SK-N-SH (cell line): ENCODE measurements at regions not wholly inside any gene's neighbourhood (a gene's known extent, or its start where the extent isn't known, plus 50 kb on each side); places are given as distances from the start of the nearest gene placed in this dataset.

ENCODE experiments used
- CTCF ChIA-PET: fragments of 300-600, 350-600 bp; formaldehyde crosslinking; extraction: SDS; loops from one replicate; lab custom pipeline; 2021; lab: Yijun Ruan, JAX
- POLR2A ChIA-PET: fragments of 350-600 bp; sonication (Branson Sonifier 250); formaldehyde crosslinking; extraction: SDS; loops from one replicate; lab custom pipeline; 2020; ENCODE audit warnings: antibody characterized with exemption, inconsistent platforms; lab: Yijun Ruan, JAX
- DNase-seq: peaks from one replicate; pipeline ENCODE4 v3.0.0; 2012
- H2AFZ ChIP-seq: fragments of 200-600 bp; sonication (generic); 2 replicates; pipeline ENCODE4 v1.8.1; 2016; ENCODE audit warnings: antibody characterized with exemption, mild to moderate bottlenecking, low read depth
- H3F3A ChIP-seq: fragments of 200-600 bp; sonication (generic); replicated peaks from 2 replicates; pipeline ENCODE3; 2016; ENCODE audit warnings: antibody characterized with exemption, mild to moderate bottlenecking; ENCODE audit not compliant: insufficient read depth
- H3K27ac ChIP-seq, 2 experiments: fragments of 200-500 bp in 1 of 2; fragments of 200-600 bp in 1 of 2; sonication (Bioruptor generic) in 1 of 2; sonication (generic), shearing (Covaris generic) in 1 of 2; 2 replicates each; pipeline versions ENCODE4 v1.5.1 to v1.6.1; 2014 to 2016; ENCODE audit warnings: low read depth in 2 of 2, inconsistent platforms in 1 of 2, low read length in 1 of 2, mild to moderate bottlenecking in 1 of 2, mixed read lengths in 1 of 2
- H3K27me3 ChIP-seq: fragments of 200-600 bp; sonication (generic), shearing (Covaris generic); 2 replicates; pipeline ENCODE4 v1.6.1; 2016; ENCODE audit warnings: mixed run types; ENCODE audit not compliant: insufficient read depth
- H3K36me3 ChIP-seq, 2 experiments: fragments of 200-500 bp in 1 of 2; fragments of 200-600 bp in 1 of 2; sonication (Bioruptor generic) in 1 of 2; sonication (generic) in 1 of 2; replicated peaks in 1 of 2; 2 replicates each; pipeline versions ENCODE3 to v1.5.1; 2014 to 2016; ENCODE audit warnings: low read length in 1 of 2, mild to moderate bottlenecking in 1 of 2; ENCODE audit not compliant: insufficient read depth in 2 of 2, control insufficient read depth in 1 of 2
- H3K4me1 ChIP-seq, 2 experiments: fragments of 200-500 bp in 1 of 2; fragments of 200-600 bp in 1 of 2; sonication (Bioruptor generic) in 1 of 2; sonication (generic), shearing (Covaris generic) in 1 of 2; 2 replicates each; pipeline versions ENCODE4 v1.5.1 to v1.6.1; 2014 to 2016; ENCODE audit warnings: low read depth in 1 of 2, low read length in 1 of 2, mixed run types in 1 of 2; ENCODE audit not compliant: insufficient read depth in 2 of 2, control insufficient read depth in 1 of 2
- H3K4me2 ChIP-seq: fragments of 200-600 bp; sonication (generic), shearing (Covaris generic); 2 replicates; pipeline ENCODE4 v1.6.1; 2017; ENCODE audit warnings: mixed run types
- H3K4me3 ChIP-seq, 2 experiments: fragments of 200-500 bp in 1 of 2; fragments of 200-600 bp in 1 of 2; sonication (Bioruptor generic) in 1 of 2; sonication (generic), shearing (Covaris generic) in 1 of 2; 2 replicates each; pipeline versions ENCODE4 v1.5.1 to v1.8.1; 2014 to 2016; ENCODE audit warnings: low read depth in 2 of 2, inconsistent platforms in 1 of 2, low read length in 1 of 2, mild to moderate bottlenecking in 1 of 2, mixed read lengths in 1 of 2, moderate library complexity in 1 of 2
- H3K79me2 ChIP-seq: fragments of 200-600 bp; sonication (generic); 2 replicates; pipeline ENCODE4 v1.8.1; 2017; ENCODE audit warnings: mild to moderate bottlenecking; ENCODE audit not compliant: insufficient read depth
- H3K9ac ChIP-seq: fragments of 200-600 bp; sonication (generic); 2 replicates; pipeline ENCODE4 v1.6.1; 2017; ENCODE audit warnings: mixed run types
- H3K9me2 ChIP-seq: fragments of 200-600 bp; sonication (generic); 2 replicates; pipeline ENCODE4 v1.6.1; 2017; ENCODE audit warnings: mixed run types
- H3K9me3 ChIP-seq: fragments of 200-600 bp; sonication (generic); 2 replicates; pipeline ENCODE4 v1.6.1; 2017; ENCODE audit warnings: mixed run types, mild to moderate bottlenecking, moderate library complexity
- H4K20me1 ChIP-seq: fragments of 200-600 bp; sonication (generic); 2 replicates; pipeline ENCODE4 v1.6.1; 2017; ENCODE audit warnings: mild to moderate bottlenecking, mixed run types; ENCODE audit not compliant: insufficient read depth
- CHD2 ChIP-seq: fragments of 150-350 bp; IDR thresholded peaks from 2 replicates; pipeline ENCODE4 v1.6.1; 2018; ENCODE audit warnings: low read length; ENCODE audit not compliant: partially characterized antibody
- ELF1 ChIP-seq: IDR thresholded peaks from 2 replicates; pipeline ENCODE4 v1.4.0; 2012
- EP300 ChIP-seq, 2 experiments: IDR thresholded peaks; 2 replicates each; pipeline versions ENCODE4 v1.4.0 to v1.6.1; 2012; ENCODE audit warnings: borderline replicate concordance in 1 of 2, low read depth in 1 of 2, low read length in 1 of 2
- EZH2phosphoT487 ChIP-seq: fragments of 200-600 bp; sonication (generic); IDR thresholded peaks from 2 replicates; pipeline ENCODE4 v1.6.1; 2017; ENCODE audit warnings: low read depth, mixed run types, mild to moderate bottlenecking, antibody characterized with exemption, moderate library complexity, borderline replicate concordance
- FOSL2 ChIP-seq: IDR thresholded peaks from 2 replicates; pipeline ENCODE4 v1.4.0; 2012; ENCODE audit warnings: low read depth, mild to moderate bottlenecking, moderate library complexity, borderline replicate concordance
- FOXJ3 ChIP-seq: sonication (generic); formaldehyde crosslinking; IDR thresholded peaks from 2 replicates; pipeline ENCODE4 v1.5.1; 2020; ENCODE audit warnings: mild to moderate bottlenecking, missing genetic modification reagents
- FOXM1 ChIP-seq: IDR thresholded peaks from 2 replicates; pipeline ENCODE4 v1.4.0; 2012; ENCODE audit warnings: low read depth, mild to moderate bottlenecking
- GABPA ChIP-seq: IDR thresholded peaks from 2 replicates; pipeline ENCODE4 v1.4.0; 2012; ENCODE audit warnings: low read depth, mild to moderate bottlenecking
- GATA2 ChIP-seq: sonication (generic); formaldehyde crosslinking; IDR thresholded peaks from 2 replicates; pipeline ENCODE4 v1.5.0; 2020; ENCODE audit warnings: mild to moderate bottlenecking, missing genetic modification reagents
- MXI1 ChIP-seq: IDR thresholded peaks from 2 replicates; pipeline ENCODE4 v1.6.1; 2012; ENCODE audit warnings: mild to moderate bottlenecking, low read depth, low read length, improper control_type of control experiment
- NFIC ChIP-seq: IDR thresholded peaks from 2 replicates; pipeline ENCODE4 v1.4.0; 2012; ENCODE audit warnings: borderline replicate concordance
- NRF1 ChIP-seq: IDR thresholded peaks from 2 replicates; pipeline ENCODE4 v1.6.1; 2012; ENCODE audit warnings: low read depth, mild to moderate bottlenecking, low read length
- POLR2AphosphoS5 ChIP-seq: IDR thresholded peaks from 2 replicates; pipeline ENCODE4 v1.6.1; 2012; ENCODE audit warnings: low read depth, low read length
- RAD21 ChIP-seq: IDR thresholded peaks from 2 replicates; pipeline ENCODE4 v1.6.1; 2012; ENCODE audit warnings: mild to moderate bottlenecking, low read length
- RCOR1 ChIP-seq: fragments of 150-350 bp; IDR thresholded peaks from 2 replicates; pipeline ENCODE4 v1.6.1; 2017; ENCODE audit warnings: antibody characterized with exemption, low read length
- RFX5 ChIP-seq: IDR thresholded peaks from 2 replicates; pipeline ENCODE4 v1.6.1; 2012; ENCODE audit warnings: mild to moderate bottlenecking, improper control_type of control experiment, low read length
- RXRA ChIP-seq: IDR thresholded peaks from 2 replicates; pipeline ENCODE4 v1.4.0; 2012; ENCODE audit warnings: low read depth, mild to moderate bottlenecking, borderline replicate concordance
- SIN3A ChIP-seq: IDR thresholded peaks from 2 replicates; pipeline ENCODE4 v1.6.1; 2012; ENCODE audit warnings: low read depth, mild to moderate bottlenecking, low read length, moderate library complexity, borderline replicate concordance
- TEAD4 ChIP-seq: IDR thresholded peaks from 2 replicates; pipeline ENCODE4 v1.4.0; 2012; ENCODE audit warnings: mild to moderate bottlenecking, borderline replicate concordance; ENCODE audit not compliant: insufficient read depth
- WGBS: methylation state at CpG from one replicate; pipeline ENCODE4 v1.1.6; 2017; ENCODE audit warnings: low lambda C conversion rate; 5-methylcytosine and 5-hydroxymethylcytosine counted together
- TF ChIP-seq, protein P1 (sequence below): IDR thresholded peaks from 2 replicates; pipeline ENCODE4 v1.4.0; 2012; ENCODE audit warnings: low read depth, borderline replicate concordance
- TF ChIP-seq, protein P2 (sequence below): IDR thresholded peaks from 2 replicates; pipeline ENCODE4 v1.4.0; 2012; ENCODE audit warnings: low read depth, borderline replicate concordance

DNA sequence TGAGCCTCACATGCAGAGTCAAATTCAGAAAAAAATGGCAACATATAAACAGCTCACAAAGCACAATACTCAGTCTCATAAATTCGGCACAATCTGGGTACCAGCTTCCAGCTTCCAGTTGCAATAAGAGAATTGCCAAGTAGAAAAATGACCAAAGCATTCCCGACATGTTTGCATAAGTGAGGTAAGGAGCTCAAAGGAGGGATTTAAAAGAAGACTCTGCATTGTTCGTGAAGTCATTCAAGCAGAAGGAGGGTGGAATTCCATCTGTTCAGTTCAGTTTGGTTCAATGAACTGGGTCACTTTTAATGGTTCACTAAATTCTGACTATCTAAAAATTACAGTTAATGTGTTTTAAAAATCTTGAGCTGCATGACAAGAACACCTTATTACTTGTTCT is 106.7 kb upstream of the KLHL14 start:
- WGBS: 15% methylated on average over 3 of the region's 3 CpGs
- TF ChIP-seq FOXM1: no peak
- TF ChIP-seq EP300 (IDR thresholded peaks at IDR 0.05; ENCODE audit: borderline replicate concordance in 1 of 2, low read depth in 1 of 2, low read length in 1 of 2): no peak
- TF ChIP-seq RFX5: no peak
- TF ChIP-seq EZH2phosphoT487: no peak
- no peak for TF ChIP-seq CHD2
- TF ChIP-seq FOXJ3: no peak
- no peak for TF ChIP-seq SIN3A
- no peak for TF ChIP-seq POLR2AphosphoS5
- TF ChIP-seq MXI1: no peak
- TF ChIP-seq GATA2 (CRISPR knock-in tag): no peak
- TF ChIP-seq NFIC: no peak
- H3K4me3 ChIP-seq: no peak overlapping the region
- no peak overlapping the region for H2AFZ ChIP-seq
- no peaks in the 10 kb centered on the region for H3F3A ChIP-seq
- CTCF ChIA-PET: no interaction called here
- H3K79me2 ChIP-seq: no peaks in the 10 kb centered on the region
- DNase-seq: no peak
- H3K9me2 ChIP-seq: no peaks in the 10 kb centered on the region
- no peaks in the 10 kb centered on the region for H3K4me1 ChIP-seq
- no peaks in the 10 kb centered on the region for H4K20me1 ChIP-seq
- H3K36me3 ChIP-seq: no peaks in the 10 kb centered on the region
- no peak overlapping the region for H3K9ac ChIP-seq
- H3K4me2 ChIP-seq: no peak overlapping the region
- H3K27ac ChIP-seq: no peak overlapping the region
- H3K9me3 ChIP-seq: no peaks in the 10 kb centered on the region
- H3K27me3 ChIP-seq: no peaks in the 10 kb centered on the region
- POLR2A ChIA-PET: no interaction called here

DNA sequence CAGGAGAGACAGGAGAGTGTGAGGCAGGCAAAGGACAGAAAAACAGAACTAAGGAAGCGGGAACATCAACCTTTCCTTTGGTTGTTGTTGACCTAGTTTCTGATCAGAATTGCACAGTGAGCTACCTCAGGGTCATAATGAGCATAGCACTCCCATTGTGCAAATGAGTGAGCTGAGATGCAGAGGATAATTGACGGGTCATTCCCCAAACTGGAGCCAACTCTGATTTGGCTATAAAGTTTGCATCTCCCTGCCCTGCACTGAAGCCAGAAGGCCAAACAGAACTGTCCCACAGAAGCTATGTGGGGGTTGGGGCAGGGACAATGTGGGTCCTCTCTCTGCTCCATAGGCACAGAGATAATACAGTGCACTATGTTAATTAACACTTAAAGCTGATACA is 105.6 kb upstream of the KLHL14 start:
- ChIA-PET CTCF (no interaction called here), POLR2A (no interaction called here)
- WGBS: 38% methylated on average over 2 of the region's 2 CpGs
- no peaks in the 10 kb centered on the region for H3K4me1 ChIP-seq
- H2AFZ ChIP-seq: no peak overlapping the region
- H4K20me1 ChIP-seq: no peaks in the 10 kb centered on the region
- H3K27me3 ChIP-seq: no peaks in the 10 kb centered on the region
- H3F3A ChIP-seq: no peaks in the 10 kb centered on the region
- no peak overlapping the region for H3K4me2 ChIP-seq
- H3K36me3 ChIP-seq: no peaks in the 10 kb centered on the region
- no peaks in the 10 kb centered on the region for H3K9me2 ChIP-seq
- no peak overlapping the region for H3K9ac ChIP-seq
- no peak overlapping the region for H3K4me3 ChIP-seq
- no peak overlapping the region for H3K27ac ChIP-seq
- no peaks in the 10 kb centered on the region for H3K79me2 ChIP-seq
- H3K9me3 ChIP-seq: no peaks in the 10 kb centered on the region
- TF ChIP-seq NRF1 (no peak), ELF1 (no peak)
- DNase-seq: no peak

DNA sequence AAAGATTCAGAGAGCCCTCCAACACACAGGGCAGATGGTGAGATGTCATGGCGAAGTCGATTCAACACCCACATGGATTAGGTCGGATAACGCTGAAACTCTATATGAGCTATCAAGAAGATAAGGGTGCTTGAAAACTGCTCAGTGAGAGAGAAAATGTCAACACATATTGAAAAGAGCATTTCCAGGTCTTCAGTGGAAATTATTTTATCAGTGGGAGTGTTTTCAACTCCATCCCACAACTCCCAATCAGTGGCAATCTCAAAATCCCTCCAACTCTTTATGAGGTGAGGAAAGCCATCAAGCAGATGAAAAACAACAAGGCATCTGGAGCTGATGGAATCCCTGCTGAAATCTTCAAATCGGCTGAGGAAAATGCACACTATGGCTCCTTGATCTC is 104.5 kb upstream of the KLHL14 start:
- H3K9me2 ChIP-seq: no peaks in the 10 kb centered on the region
- no peak overlapping the region for H2AFZ ChIP-seq
- 33% methylated on average over 5 of the region's 5 CpGs for WGBS
- no peaks in the 10 kb centered on the region for H4K20me1 ChIP-seq
- H3K36me3 ChIP-seq: no peaks in the 10 kb centered on the region
- H3K4me1 ChIP-seq: no peaks in the 10 kb centered on the region
- TF ChIP-seq TEAD4 (no peak), GABPA (no peak), MXI1 (no peak), SIN3A (no peak), RCOR1 (no peak), NRF1 (no peak), NFIC (no peak), FOSL2 (no peak), FOXM1 (no peak), ELF1 (no peak), RFX5 (no peak), RAD21 (no peak), RXRA (no peak), POLR2AphosphoS5 (no peak), EZH2phosphoT487 (no peak)
- TF ChIP-seq, protein P1, sequence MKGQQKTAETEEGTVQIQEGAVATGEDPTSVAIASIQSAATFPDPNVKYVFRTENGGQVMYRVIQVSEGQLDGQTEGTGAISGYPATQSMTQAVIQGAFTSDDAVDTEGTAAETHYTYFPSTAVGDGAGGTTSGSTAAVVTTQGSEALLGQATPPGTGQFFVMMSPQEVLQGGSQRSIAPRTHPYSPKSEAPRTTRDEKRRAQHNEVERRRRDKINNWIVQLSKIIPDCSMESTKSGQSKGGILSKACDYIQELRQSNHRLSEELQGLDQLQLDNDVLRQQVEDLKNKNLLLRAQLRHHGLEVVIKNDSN: no peak
- TF ChIP-seq, protein P2, sequence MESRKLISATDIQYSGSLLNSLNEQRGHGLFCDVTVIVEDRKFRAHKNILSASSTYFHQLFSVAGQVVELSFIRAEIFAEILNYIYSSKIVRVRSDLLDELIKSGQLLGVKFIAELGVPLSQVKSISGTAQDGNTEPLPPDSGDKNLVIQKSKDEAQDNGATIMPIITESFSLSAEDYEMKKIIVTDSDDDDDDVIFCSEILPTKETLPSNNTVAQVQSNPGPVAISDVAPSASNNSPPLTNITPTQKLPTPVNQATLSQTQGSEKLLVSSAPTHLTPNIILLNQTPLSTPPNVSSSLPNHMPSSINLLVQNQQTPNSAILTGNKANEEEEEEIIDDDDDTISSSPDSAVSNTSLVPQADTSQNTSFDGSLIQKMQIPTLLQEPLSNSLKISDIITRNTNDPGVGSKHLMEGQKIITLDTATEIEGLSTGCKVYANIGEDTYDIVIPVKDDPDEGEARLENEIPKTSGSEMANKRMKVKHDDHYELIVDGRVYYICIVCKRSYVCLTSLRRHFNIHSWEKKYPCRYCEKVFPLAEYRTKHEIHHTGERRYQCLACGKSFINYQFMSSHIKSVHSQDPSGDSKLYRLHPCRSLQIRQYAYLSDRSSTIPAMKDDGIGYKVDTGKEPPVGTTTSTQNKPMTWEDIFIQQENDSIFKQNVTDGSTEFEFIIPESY: no peak
- TF ChIP-seq, all 33 proteins: peak for 0
- POLR2A ChIA-PET: no interaction called here
- Histone ChIP-seq H3K27ac (no peak overlapping the region), H3K9ac (no peak overlapping the region), H3K4me3 (no peak overlapping the region), H3K79me2 (no peaks in the 10 kb centered on the region), H3K27me3 (no peaks in the 10 kb centered on the region), H3F3A (no peaks in the 10 kb centered on the region), H3K4me2 (no peak overlapping the region), H3K9me3 (no peaks in the 10 kb centered on the region)
- DNase-seq: no peak
- CTCF ChIA-PET: no interaction called here
